ENCODE measurements at regions not wholly inside any gene's neighbourhood (a gene's known extent, or its start where the extent isn't known, plus 50 kb on each side); places are given as distances from the start of the nearest gene placed in this dataset.

GRCh38 chr5:156273325-156273724 is 53.6 kb upstream of the SGCD start:
- DNase-seq (ENCODE audit: low spot score) = no peak

GRCh38 chr5:156274453-156274852 is 52.5 kb upstream of the SGCD start:
- DNase-seq (ENCODE audit: low spot score) = no peak
